PFSK-1 (cell line): ENCODE measurements at regions not wholly inside any gene's neighbourhood (a gene's known extent, or its start where the extent isn't known, plus 50 kb on each side); places are given as distances from the start of the nearest gene placed in this dataset.

Experiments
- FOXP2 ChIP-seq: optimal IDR thresholded peaks from 2 replicates; pipeline ENCODE3; 2011; ENCODE audit warnings: borderline replicate concordance, control low read depth, inconsistent platforms; ENCODE audit not compliant: insufficient read depth; ENCODE audit errors: extremely low read length, extremely low read depth
- POLR2AphosphoS5 ChIP-seq: IDR thresholded peaks from 2 replicates; pipeline ENCODE4 v1.6.1; 2012; ENCODE audit warnings: low read depth, mild to moderate bottlenecking, control low read depth, low read length, moderate library complexity
- REST ChIP-seq, 2 experiments: IDR thresholded peaks; 2 replicates each; pipeline versions ENCODE4 v1.6.1 to v1.8.0; 2011 to 2012; ENCODE audit warnings: low read depth in 2 of 2, low read length in 2 of 2, control low read depth in 1 of 2, inconsistent platforms in 1 of 2, mild to moderate bottlenecking in 1 of 2, moderate library complexity in 1 of 2; ENCODE audit not compliant: insufficient read depth in 1 of 2
- SIN3A ChIP-seq: IDR thresholded peaks from 2 replicates; pipeline ENCODE4 v1.6.1; 2012; ENCODE audit warnings: mild to moderate bottlenecking, low read length, moderate library complexity, borderline replicate concordance; ENCODE audit not compliant: insufficient read depth
- TAF1 ChIP-seq: IDR thresholded peaks from 2 replicates; pipeline ENCODE4 v1.6.1; 2012; ENCODE audit warnings: low read length, control low read depth, borderline replicate concordance; ENCODE audit not compliant: insufficient read depth

GRCh38 chr9:738209-738915 lies 103.1 kb upstream of the DMRT1 start:
- TF ChIP-seq REST (IDR thresholded peaks at IDR 0.05; ENCODE audit: insufficient read depth in 1 of 2, low read depth in 2 of 2, low read length in 2 of 2) (no peak), SIN3A (no peak), POLR2AphosphoS5 (no peak), TAF1 (no peak), FOXP2 (no peak)
